Trophoblast cell (in vitro differentiated cells and primary cell): ENCODE measurements at regions not wholly inside any gene's neighbourhood (a gene's known extent, or its start where the extent isn't known, plus 50 kb on each side); places are given as distances from the start of the nearest gene placed in this dataset.
A peak's percentile ranks its signal among the peaks of the same experiment; 100 is the strongest.

Experiments used
- DNase-seq, 2 donors: peaks; one replicate each; pipeline ENCODE4 v3.0.0-alpha.2; 2016
- H2AFZ ChIP-seq: 2 replicates; pipeline ENCODE4 v1.6.1; 2013; ENCODE audit warnings: low read length, moderate library complexity, mild to moderate bottlenecking; ENCODE audit not compliant: insufficient read depth, poor library complexity
- H2AK5ac ChIP-seq: 2 replicates; pipeline ENCODE4 v1.6.1; 2013; ENCODE audit warnings: mild to moderate bottlenecking, low read length
- H2BK120ac ChIP-seq: 2 replicates; pipeline ENCODE4 v1.6.1; 2013; ENCODE audit warnings: low read length, mild to moderate bottlenecking, moderate library complexity; ENCODE audit not compliant: insufficient read depth, poor library complexity
- H2BK12ac ChIP-seq: 2 replicates; pipeline ENCODE4 v1.6.1; 2013; ENCODE audit warnings: mild to moderate bottlenecking, low read length, moderate library complexity
- H2BK5ac ChIP-seq: 2 replicates; pipeline ENCODE4 v1.6.1; 2013; ENCODE audit warnings: low read length, low read depth, moderate library complexity, mild to moderate bottlenecking; ENCODE audit not compliant: poor library complexity
- H3K14ac ChIP-seq: 2 replicates; pipeline ENCODE4 v1.6.1; 2013; ENCODE audit warnings: mild to moderate bottlenecking, low read length
- H3K18ac ChIP-seq: 2 replicates; pipeline ENCODE4 v1.6.1; 2013; ENCODE audit warnings: mild to moderate bottlenecking, low read length
- H3K23ac ChIP-seq: 2 replicates; pipeline ENCODE4 v1.6.1; 2013; ENCODE audit warnings: low read length
- H3K27ac ChIP-seq: 2 replicates; pipeline ENCODE4 v1.5.1; 2013; ENCODE audit warnings: low read depth, mild to moderate bottlenecking, inconsistent platforms, low read length, moderate library complexity
- H3K27me3 ChIP-seq: 2 replicates; pipeline ENCODE4 v1.6.1; 2013; ENCODE audit warnings: inconsistent platforms, mild to moderate bottlenecking, low read length, moderate library complexity; ENCODE audit not compliant: insufficient read depth
- H3K36me3 ChIP-seq, 2 experiments: 1 replicate in 1 of 2; 2 replicates in 1 of 2; pipeline ENCODE4 v1.6.1; 2013; ENCODE audit warnings: low read length in 2 of 2, mild to moderate bottlenecking in 2 of 2, moderate library complexity in 1 of 2; ENCODE audit not compliant: insufficient read depth in 2 of 2, control insufficient read depth in 1 of 2
- H3K4ac ChIP-seq: 2 replicates; pipeline ENCODE4 v1.6.1; 2013; ENCODE audit warnings: low read depth, mild to moderate bottlenecking, low read length, moderate library complexity
- H3K4me1 ChIP-seq, 2 experiments: 1 replicate in 1 of 2; 2 replicates in 1 of 2; pipeline ENCODE4 v1.6.1; 2013; ENCODE audit warnings: low read length in 2 of 2, mild to moderate bottlenecking in 2 of 2, moderate library complexity in 1 of 2; ENCODE audit not compliant: insufficient read depth in 2 of 2, control insufficient read depth in 1 of 2
- H3K4me2 ChIP-seq: 2 replicates; pipeline ENCODE4 v1.6.1; 2013; ENCODE audit warnings: inconsistent platforms, mild to moderate bottlenecking, low read length, moderate library complexity
- H3K4me3 ChIP-seq: 2 replicates; pipeline ENCODE4 v1.5.1; 2013; ENCODE audit warnings: mild to moderate bottlenecking, low read depth, low read length, inconsistent platforms
- H3K79me1 ChIP-seq: one replicate; pipeline ENCODE4 v1.6.1; 2013; ENCODE audit warnings: low read length
- H3K79me2 ChIP-seq: 2 replicates; pipeline ENCODE4 v1.6.1; 2013; ENCODE audit warnings: low read length, mild to moderate bottlenecking; ENCODE audit not compliant: control insufficient read depth, insufficient read depth, poor library complexity
- H3K9ac ChIP-seq: 2 replicates; pipeline ENCODE4 v1.6.1; 2013; ENCODE audit warnings: mild to moderate bottlenecking, low read length
- H3K9me3 ChIP-seq: 2 replicates; pipeline ENCODE4 v1.6.1; 2013; ENCODE audit warnings: low read depth, mild to moderate bottlenecking, control low read depth, inconsistent platforms, low read length; ENCODE audit not compliant: insufficient read depth
- H4K12ac ChIP-seq: 2 replicates; pipeline ENCODE4 v1.6.1; 2013; ENCODE audit warnings: low read depth, mild to moderate bottlenecking, low read length, moderate library complexity
- H4K8ac ChIP-seq: 2 replicates; pipeline ENCODE4 v1.6.1; 2013; ENCODE audit warnings: low read depth, mild to moderate bottlenecking, low read length, moderate library complexity
- H4K91ac ChIP-seq: one replicate; pipeline ENCODE4 v1.6.1; 2013; ENCODE audit warnings: low read depth, mild to moderate bottlenecking, low read length, moderate library complexity
- WGBS: extraction: QIAGEN DNeasy Blood & Tissue Kit; methylation state at CpG from one replicate; pipeline ENCODE4 v1.1.7; 2013; ENCODE audit warnings: missing lambda C conversion rate; ENCODE audit not compliant: insufficient read length, insufficient coverage; ENCODE audit errors: extremely low coverage; 5-methylcytosine and 5-hydroxymethylcytosine counted together

DNA sequence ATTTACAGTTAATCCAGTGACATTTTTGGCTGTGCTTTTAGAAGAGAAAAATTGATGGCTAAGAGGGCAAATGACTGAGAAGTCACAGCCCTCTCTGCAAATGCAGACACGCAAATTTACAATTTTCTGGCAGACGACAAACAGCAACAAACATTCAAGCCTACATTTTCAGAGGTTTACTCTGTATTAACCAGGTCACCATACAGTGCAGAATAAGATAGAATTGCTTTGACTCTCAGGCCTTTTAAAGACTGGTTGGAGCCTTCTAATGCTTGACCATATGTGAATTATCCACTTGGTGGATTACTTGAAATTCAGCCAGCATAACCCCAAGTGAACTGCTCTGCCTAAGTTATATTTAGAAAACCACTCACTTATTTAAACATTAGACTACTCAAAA, 65.5 kb upstream of the FOXN2 start:
- no peak for DNase-seq
- WGBS = no CpG with 5 or more reads among the region's 2 CpGs
- no peak overlapping the region for H2AFZ ChIP-seq
- no peak overlapping the region for H2BK5ac ChIP-seq
- H3K79me1 ChIP-seq = peaks cover 9% of the 10 kb centered on the region
- no peak overlapping the region for H3K18ac ChIP-seq
- H3K23ac ChIP-seq = no peak overlapping the region
- no peaks in the 10 kb centered on the region for H3K9me3 ChIP-seq
- H3K79me2 ChIP-seq = no peaks in the 10 kb centered on the region
- H3K27ac ChIP-seq = peak overlapping the region; percentile 85
- no peak overlapping the region for H3K4ac ChIP-seq
- H4K12ac ChIP-seq = no peak overlapping the region
- H3K14ac ChIP-seq = no peak overlapping the region
- peaks cover 4 to 6% of the 10 kb centered on the region in 2 experiments for H3K4me1 ChIP-seq
- H3K4me3 ChIP-seq = no peak overlapping the region
- no peak overlapping the region for H2AK5ac ChIP-seq
- no peak overlapping the region for H4K91ac ChIP-seq
- no peaks in the 10 kb centered on the region for H3K36me3 ChIP-seq
- no peak overlapping the region for H4K8ac ChIP-seq
- no peak overlapping the region for H2BK12ac ChIP-seq
- no peak overlapping the region for H2BK120ac ChIP-seq
- no peaks in the 10 kb centered on the region for H3K27me3 ChIP-seq
- H3K4me2 ChIP-seq = peak overlapping the region; percentile 16
- no peak overlapping the region for H3K9ac ChIP-seq

DNA sequence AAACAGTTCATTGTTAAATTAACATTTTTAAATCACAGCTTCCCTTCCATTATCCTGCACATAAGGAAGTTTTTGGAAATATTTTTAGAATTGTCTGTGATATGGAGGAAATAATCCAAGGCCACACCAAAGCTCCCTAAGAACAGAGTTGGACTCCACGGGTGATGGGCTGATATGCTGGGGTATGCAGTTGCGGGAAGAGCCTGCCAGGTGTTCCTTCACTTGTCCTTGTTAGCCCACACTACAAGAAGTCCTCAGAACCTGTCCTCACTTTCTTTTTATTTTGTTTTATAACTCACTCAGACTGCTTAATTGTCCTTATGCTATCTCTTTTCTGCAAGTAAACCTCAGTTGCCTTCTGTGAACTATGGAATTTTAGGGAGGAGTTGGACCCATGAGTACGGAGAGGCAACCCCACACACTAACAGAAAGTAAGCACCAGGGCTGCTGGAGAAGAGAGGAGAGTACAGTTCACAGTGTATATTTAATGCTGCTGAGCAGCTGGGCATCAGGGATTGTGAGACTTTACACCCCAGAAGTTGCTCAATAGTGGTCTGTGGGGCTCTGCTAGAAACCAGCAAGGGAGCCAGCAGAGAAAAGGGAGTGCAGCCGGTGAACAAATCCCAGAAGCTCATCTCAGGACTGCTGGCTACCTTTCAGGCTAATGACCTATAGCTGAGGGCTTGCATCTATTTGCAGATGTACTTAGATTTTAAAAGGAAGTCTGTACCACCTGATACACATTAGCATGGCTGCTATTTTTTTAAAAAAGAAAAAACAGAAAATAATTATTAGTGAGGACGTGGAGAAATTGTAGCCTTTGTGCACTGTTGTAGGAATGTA, 64.6 kb upstream of the FOXN2 start:
- Histone ChIP-seq H3K4me1 (peaks cover 4 to 6% of the 10 kb centered on the region in 2 experiments), H3K18ac (no peak overlapping the region), H2BK120ac (peak overlapping the region; percentile 4), H3K36me3 (no peaks in the 10 kb centered on the region), H3K79me2 (no peaks in the 10 kb centered on the region), H3K14ac (no peak overlapping the region), H4K8ac (no peak overlapping the region), H2BK12ac (no peak overlapping the region), H4K12ac (no peak overlapping the region), H3K9ac (no peak overlapping the region), H2AFZ (no peak overlapping the region), H3K4me2 (no peak overlapping the region), H4K91ac (peak overlapping the region; percentile 45), H3K79me1 (peaks cover 9% of the 10 kb centered on the region), H3K23ac (no peak overlapping the region), H3K27me3 (no peaks in the 10 kb centered on the region), H3K27ac (peak overlapping the region; percentile 28), H3K4me3 (no peak overlapping the region), H3K4ac (no peak overlapping the region), H3K9me3 (no peaks in the 10 kb centered on the region), H2BK5ac (no peak overlapping the region), H2AK5ac (no peak overlapping the region)
- DNase-seq = no peak
- WGBS = no CpG with 5 or more reads among the region's 5 CpGs

DNA sequence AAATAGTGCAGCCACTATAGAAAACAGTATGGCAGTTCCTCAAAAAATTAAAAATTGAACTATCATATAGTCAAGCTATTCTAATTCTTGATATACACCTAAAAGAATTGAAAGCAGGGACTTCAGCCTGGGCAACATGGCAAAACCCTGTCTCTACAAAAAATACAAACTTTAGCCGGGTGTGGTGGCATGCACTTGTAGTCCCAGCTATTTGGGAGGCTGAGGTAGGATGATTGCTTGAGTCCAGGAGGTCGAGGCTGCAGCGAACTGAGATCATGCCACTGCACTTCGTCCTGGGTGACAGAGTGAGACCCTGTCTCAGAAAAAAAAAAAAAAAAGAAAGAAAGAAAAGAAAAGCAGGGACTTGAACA, 64.0 kb upstream of the FOXN2 start:
- H2AK5ac ChIP-seq = no peak overlapping the region

DNA sequence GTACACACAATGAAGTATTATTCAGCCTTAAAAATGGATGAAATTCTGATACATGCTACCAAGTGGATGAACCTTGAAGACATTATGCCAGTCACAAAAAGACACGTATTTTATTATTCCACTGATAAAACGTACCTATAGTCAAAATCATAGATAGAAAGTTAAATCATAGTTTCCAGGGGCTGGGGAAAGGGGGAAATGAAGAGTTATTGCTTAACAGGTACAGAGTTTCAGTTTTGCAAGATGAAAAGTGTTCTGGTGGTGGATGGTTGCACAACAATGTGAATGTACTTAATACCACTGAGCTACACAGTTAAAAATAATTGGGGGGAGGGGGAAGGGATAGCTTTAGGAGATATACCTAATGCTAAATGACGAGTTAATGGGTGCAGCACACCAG, 63.5 kb upstream of the FOXN2 start:
- Histone ChIP-seq H2AK5ac (no peak overlapping the region), H4K8ac (no peak overlapping the region), H3K79me2 (no peaks in the 10 kb centered on the region), H3K27me3 (no peaks in the 10 kb centered on the region), H3K4ac (no peak overlapping the region), H3K14ac (no peak overlapping the region), H2BK120ac (no peak overlapping the region), H3K36me3 (no peaks in the 10 kb centered on the region), H3K18ac (no peak overlapping the region), H3K27ac (no peak overlapping the region), H3K9ac (no peak overlapping the region), H2BK5ac (no peak overlapping the region), H4K91ac (no peak overlapping the region), H3K79me1 (peaks cover 9% of the 10 kb centered on the region), H3K9me3 (no peaks in the 10 kb centered on the region), H3K4me1 (peaks cover 4 to 6% of the 10 kb centered on the region in 2 experiments), H2BK12ac (no peak overlapping the region), H4K12ac (no peak overlapping the region), H3K4me2 (no peak overlapping the region), H3K23ac (no peak overlapping the region), H2AFZ (no peak overlapping the region), H3K4me3 (no peak overlapping the region)
- DNase-seq = no peak
- no CpG with 5 or more reads among the region's 3 CpGs for WGBS

More for the DNA sequence above, 64.0 kb upstream of the FOXN2 start:
- Histone ChIP-seq H3K4me3 (no peak overlapping the region), H3K36me3 (no peaks in the 10 kb centered on the region), H2BK12ac (no peak overlapping the region), H3K4me2 (no peak overlapping the region), H3K4me1 (peaks cover 4 to 6% of the 10 kb centered on the region in 2 experiments), H3K27ac (no peak overlapping the region), H3K9ac (no peak overlapping the region), H2AFZ (no peak overlapping the region), H3K79me1 (peaks cover 9% of the 10 kb centered on the region), H3K14ac (no peak overlapping the region), H3K4ac (no peak overlapping the region), H3K18ac (no peak overlapping the region), H4K91ac (no peak overlapping the region), H3K79me2 (no peaks in the 10 kb centered on the region), H3K23ac (no peak overlapping the region), H4K12ac (no peak overlapping the region), H2BK5ac (no peak overlapping the region), H2BK120ac (no peak overlapping the region), H3K9me3 (no peaks in the 10 kb centered on the region), H4K8ac (no peak overlapping the region), H3K27me3 (no peaks in the 10 kb centered on the region)
- WGBS = no CpG with 5 or more reads among the region's 4 CpGs
- no peak for DNase-seq
